COR-L47 (cell line): ENCODE measurements at regions not wholly inside any gene's neighbourhood (a gene's known extent, or its start where the extent isn't known, plus 50 kb on each side); places are given as distances from the start of the nearest gene placed in this dataset.

Experiments used
- DNase-seq: peaks from one replicate; lab custom pipeline; 2025; lab: John Stamatoyannopoulos, UW

GRCh38 chr10:108244443-108245228, 1080.1 kb upstream of the SORCS1 start:
- DNase-seq: no peak

- DNase-seq: no peak
Observed at GRCh38 chr10:108241166-108241565, 1076.7 kb upstream of the SORCS1 start.

GRCh38 chr10:108238261-108238660, 1073.8 kb upstream of the SORCS1 start:
- no peak for DNase-seq

- DNase-seq: no peak
Observed at GRCh38 chr10:108230478-108231170, 1066.1 kb upstream of the SORCS1 start.

- no peak for DNase-seq
Observed at GRCh38 chr10:108208732-108209131, 1044.2 kb upstream of the SORCS1 start.

- no peak for DNase-seq
Observed at GRCh38 chr10:108208038-108208437, 1043.5 kb upstream of the SORCS1 start.

- no peak for DNase-seq
Observed at GRCh38 chr10:108204528-108205305, 1040.2 kb upstream of the SORCS1 start.

- DNase-seq: no peak
Observed at GRCh38 chr10:108203905-108204527, 1039.5 kb upstream of the SORCS1 start.

GRCh38 chr10:108187408-108188012, 1023.0 kb upstream of the SORCS1 start:
- no peak for DNase-seq

GRCh38 chr10:108184114-108184513, 1019.6 kb upstream of the SORCS1 start:
- no peak for DNase-seq

GRCh38 chr10:108180878-108181277, 1016.4 kb upstream of the SORCS1 start:
- DNase-seq: no peak

GRCh38 chr10:108169846-108170245, 1005.3 kb upstream of the SORCS1 start:
- no peak for DNase-seq

- DNase-seq: no peak
Observed at GRCh38 chr10:108167766-108168165, 1003.3 kb upstream of the SORCS1 start.

GRCh38 chr10:108166401-108166800, 1001.9 kb upstream of the SORCS1 start:
- DNase-seq: no peak

- DNase-seq: no peak
Observed at GRCh38 chr10:108147346-108147745, 982.8 kb upstream of the SORCS1 start.

GRCh38 chr10:108141064-108141463, 976.6 kb upstream of the SORCS1 start:
- DNase-seq: no peak

- no peak for DNase-seq
Observed at GRCh38 chr10:108132303-108132702, 967.8 kb upstream of the SORCS1 start.

- no peak for DNase-seq
Observed at GRCh38 chr10:108130575-108130974, 966.1 kb upstream of the SORCS1 start.

- DNase-seq: no peak
Observed at GRCh38 chr10:108112218-108112617, 947.7 kb upstream of the SORCS1 start.

GRCh38 chr10:108104551-108105156, 940.1 kb upstream of the SORCS1 start:
- DNase-seq: no peak

- no peak for DNase-seq
Observed at GRCh38 chr10:108097258-108097657, 932.8 kb upstream of the SORCS1 start.
